Fibroblast of the aortic adventitia (primary cell): ENCODE measurements at regions not wholly inside any gene's neighbourhood (a gene's known extent, or its start where the extent isn't known, plus 50 kb on each side); places are given as distances from the start of the nearest gene placed in this dataset.

ENCODE experiments used
- DNase-seq: peaks from one replicate; pipeline ENCODE4 v3.0.0-alpha.2; 2010; ENCODE audit warnings: low read depth
- H3K4me3 ChIP-seq: 2 replicates; pipeline ENCODE4 v1.5.1; 2011; ENCODE audit warnings: low read depth, mild to moderate bottlenecking, control low read depth, low read length, moderate library complexity
- CTCF ChIP-seq: IDR thresholded peaks from 2 replicates; pipeline ENCODE4 v1.5.1; 2011; ENCODE audit warnings: mild to moderate bottlenecking, low read length, control low read depth, inconsistent platforms; ENCODE audit not compliant: insufficient read depth

- TF ChIP-seq CTCF: no peak
- DNase-seq: no peak
- no peak overlapping the region for H3K4me3 ChIP-seq
Observed at GRCh38 chr21:35971824-35972223, 88.5 kb downstream of the SETD4 start.

GRCh38 chr21:35969281-35969680 lies 91.0 kb downstream of the SETD4 start:
- DNase-seq: no peak
- no peak for TF ChIP-seq CTCF
- no peak overlapping the region for H3K4me3 ChIP-seq

GRCh38 chr21:35968564-35968963 lies 91.8 kb downstream of the SETD4 start:
- no peak for DNase-seq
- no peak for TF ChIP-seq CTCF
- H3K4me3 ChIP-seq: no peak overlapping the region

- no peak for DNase-seq
- TF ChIP-seq CTCF: no peak
- H3K4me3 ChIP-seq: no peak overlapping the region
Observed at GRCh38 chr21:35965699-35966098, 94.6 kb downstream of the SETD4 start.

- no peak overlapping the region for H3K4me3 ChIP-seq
- no peak for DNase-seq
- TF ChIP-seq CTCF: no peak
Observed at GRCh38 chr21:35963920-35964451, 96.3 kb downstream of the SETD4 start.

- DNase-seq: no peak
- no peak for TF ChIP-seq CTCF
- H3K4me3 ChIP-seq: no peak overlapping the region
Observed at GRCh38 chr21:35962917-35963316, 97.4 kb downstream of the SETD4 start.

- no peak overlapping the region for H3K4me3 ChIP-seq
- DNase-seq: no peak
- no peak for TF ChIP-seq CTCF
Observed at GRCh38 chr21:35954066-35954465, 106.3 kb downstream of the SETD4 start.
